Sigmoid colon (tissue), 6 donors: ENCODE measurements at regions not wholly inside any gene's neighbourhood (a gene's known extent, or its start where the extent isn't known, plus 50 kb on each side); places are given as distances from the start of the nearest gene placed in this dataset.
"Not testable (repeated sequence)": the region's sequence is repeated elsewhere in the genome, so short reads cannot be mapped to it uniquely, and the experiment has no call there.

Experiments used
- DNase-seq: peaks from one replicate; pipeline ENCODE4 v3.0.0-alpha.2; 2019
- H3K27ac ChIP-seq, 4 donors: fragments of 200-600 bp; sonication (generic); one replicate each; pipeline ENCODE4 v1.5.1; 2016 to 2019; ENCODE audit warnings: mild to moderate bottlenecking in 1 of 4
- H3K27me3 ChIP-seq, 3 donors: fragments of 200-600 bp; sonication (generic); one replicate each; pipeline ENCODE4 v1.5.1; 2019; ENCODE audit warnings: mild to moderate bottlenecking in 1 of 3
- H3K36me3 ChIP-seq, 4 donors: fragments of 200-600 bp; sonication (generic); one replicate each; pipeline ENCODE4 v1.5.1; 2016 to 2019
- H3K4me1 ChIP-seq, 4 donors: fragments of 200-600 bp; sonication (generic); one replicate each; pipeline ENCODE4 v1.5.1; 2017 to 2019
- H3K4me3 ChIP-seq, 4 donors: fragments of 200-600 bp; sonication (generic); one replicate each; pipeline ENCODE4 v1.5.1; 2017 to 2019; ENCODE audit warnings: mild to moderate bottlenecking in 2 of 4, moderate library complexity in 1 of 4
- H3K9me3 ChIP-seq, 4 donors: fragments of 200-600 bp in 3 of 4; sonication (generic) in 3 of 4; one replicate each; pipeline versions ENCODE4 v1.5.1 to v1.6.1; 2013 to 2019
- CTCF ChIP-seq, 4 experiments: fragments of 450-650 bp in 3 of 4; fragments of 200-600 bp in 1 of 4; IDR thresholded peaks; one replicate each; pipeline ENCODE4 v1.5.1; 2016 to 2019; ENCODE audit warnings: antibody characterized with exemption in 4 of 4, mild to moderate bottlenecking in 3 of 4, moderate library complexity in 2 of 4
- EP300 ChIP-seq, 4 donors: sonication (generic); formaldehyde crosslinking; IDR thresholded peaks; one replicate each; pipeline ENCODE4 v1.6.1; 2017; ENCODE audit warnings: antibody characterized with exemption in 4 of 4
- POLR2A ChIP-seq, 2 donors: fragments of 450-650 bp; IDR thresholded peaks; one replicate each; pipeline ENCODE4 v1.6.1; 2016; ENCODE audit warnings: antibody characterized with exemption in 2 of 2, mild to moderate bottlenecking in 2 of 2, moderate library complexity in 2 of 2
- POLR2AphosphoS5 ChIP-seq, 4 donors: sonication (generic); formaldehyde crosslinking; IDR thresholded peaks; one replicate each; pipeline ENCODE4 v1.6.1; 2017; ENCODE audit warnings: antibody characterized with exemption in 4 of 4
- WGBS, 2 donors: extraction: QIAGEN DNeasy Blood & Tissue Kit; methylation state at CpG; one replicate each; pipeline ENCODE4 v1.1.7; 2013; 5-methylcytosine and 5-hydroxymethylcytosine counted together
- intact Hi-C: fragments of 100-400 bp; cut with DNase I; formaldehyde crosslinking; loops from one replicate; pipeline ENCODE4 v1.15.1; 2023
- donor health status: healthy with polysubstance abuse.
- donor health status: healthy.

DNA sequence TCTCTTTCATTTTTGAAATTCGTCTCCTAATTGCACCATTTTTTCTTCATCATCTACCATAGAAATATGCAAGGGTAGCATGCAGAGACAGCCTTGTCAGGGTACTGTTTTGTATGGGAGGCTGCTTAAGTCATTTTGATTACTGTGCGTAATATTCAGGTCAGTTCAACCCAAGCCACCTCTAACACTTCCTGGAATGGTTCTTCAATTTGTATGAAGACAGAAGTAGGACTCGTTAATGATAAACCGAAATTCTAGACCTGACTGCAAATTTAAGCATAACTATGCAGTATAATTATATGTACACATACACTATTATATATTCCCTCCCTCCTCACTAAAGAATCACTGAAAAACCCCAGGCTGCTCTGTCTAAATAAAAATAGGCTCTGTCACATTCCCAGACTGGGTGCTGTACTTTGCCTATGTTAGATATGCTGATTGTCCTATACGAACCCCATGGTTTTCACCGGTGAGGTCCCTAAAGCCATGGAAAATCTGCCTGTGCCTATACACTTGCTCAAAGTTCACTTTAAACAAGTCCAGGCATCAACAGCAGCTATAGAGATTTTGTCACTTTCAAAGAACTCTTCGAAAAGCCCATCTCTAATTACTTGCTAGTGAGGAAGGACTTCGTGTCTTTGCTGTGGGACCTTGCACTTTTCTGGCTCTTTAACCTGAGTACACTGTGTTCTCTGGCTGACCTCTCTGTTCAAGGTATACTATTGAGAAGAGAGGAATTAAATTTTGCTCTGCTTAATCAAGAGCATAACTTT, 352.1 kb upstream of the CD180 start:
- WGBS, 2 donors, result 16 to 68% methylated on average over 8 of the region's 8 CpGs
- Histone ChIP-seq H3K36me3 (no peaks in the 10 kb centered on the region), H3K27ac (no peak overlapping the region)

GRCh38 chr5:67547682-67548081, 351.1 kb upstream of the CD180 start:
- intact Hi-C loops, result no loop called here
- Histone ChIP-seq H3K4me1 (peaks cover 0 to 10% (median 0%) of the 10 kb centered on the region in 4 donors), H3K27ac (no peak overlapping the region), H3K27me3 (no peaks in the 10 kb centered on the region), H3K4me3 (no peak overlapping the region), H3K36me3 (no peaks in the 10 kb centered on the region), H3K9me3 (no peaks in the 10 kb centered on the region)
- TF ChIP-seq POLR2A (IDR thresholded peaks at IDR 0.05) (no peak), EP300 (IDR thresholded peaks at IDR 0.05) (no peak), CTCF (IDR thresholded peaks at IDR 0.05) (no peak), POLR2AphosphoS5 (IDR thresholded peaks at IDR 0.05) (no peak)
- no peak for DNase-seq
- 43 to 71% methylated on average over 1 of the region's 1 CpG for WGBS, 2 donors

More for the DNA sequence above, 352.1 kb upstream of the CD180 start:
- Histone ChIP-seq H3K4me1 (peaks cover 0 to 5% (median 0%) of the 10 kb centered on the region in 4 donors), H3K4me3 (no peak overlapping the region), H3K9me3 (no peaks in the 10 kb centered on the region), H3K27me3 (no peaks in the 10 kb centered on the region)
- TF ChIP-seq EP300 (IDR thresholded peaks at IDR 0.05) (no peak), POLR2AphosphoS5 (IDR thresholded peaks at IDR 0.05) (no peak), CTCF (IDR thresholded peaks at IDR 0.05) (no peak)
- DNase-seq, result no peak
- intact Hi-C loops, result no loop called here

DNA sequence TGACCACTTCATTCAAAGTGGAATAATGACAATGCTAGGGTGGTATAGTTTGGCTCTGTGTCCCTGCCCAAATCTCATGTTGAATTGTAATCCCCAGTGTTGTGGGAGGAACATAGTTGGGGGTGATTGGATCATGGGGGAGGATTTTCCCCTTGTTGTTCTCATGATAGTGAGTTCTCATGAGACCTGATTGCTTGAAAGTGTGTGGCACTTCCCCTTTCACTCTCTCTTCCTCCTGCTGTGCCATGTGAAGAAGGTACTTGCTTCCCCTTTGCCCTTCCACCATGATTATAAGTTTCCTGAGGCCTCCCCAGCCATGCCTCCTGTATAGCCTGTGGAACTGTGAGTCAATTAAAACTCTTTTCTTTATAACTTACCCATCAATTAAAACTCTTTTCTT, 348.3 kb upstream of the CD180 start:
- H3K9me3 ChIP-seq, H3K27me3 ChIP-seq, H3K27ac ChIP-seq, DNase-seq, intact Hi-C loops, H3K4me3 ChIP-seq, H3K36me3 ChIP-seq, H3K4me1 ChIP-seq: not testable (repeated sequence)

DNA sequence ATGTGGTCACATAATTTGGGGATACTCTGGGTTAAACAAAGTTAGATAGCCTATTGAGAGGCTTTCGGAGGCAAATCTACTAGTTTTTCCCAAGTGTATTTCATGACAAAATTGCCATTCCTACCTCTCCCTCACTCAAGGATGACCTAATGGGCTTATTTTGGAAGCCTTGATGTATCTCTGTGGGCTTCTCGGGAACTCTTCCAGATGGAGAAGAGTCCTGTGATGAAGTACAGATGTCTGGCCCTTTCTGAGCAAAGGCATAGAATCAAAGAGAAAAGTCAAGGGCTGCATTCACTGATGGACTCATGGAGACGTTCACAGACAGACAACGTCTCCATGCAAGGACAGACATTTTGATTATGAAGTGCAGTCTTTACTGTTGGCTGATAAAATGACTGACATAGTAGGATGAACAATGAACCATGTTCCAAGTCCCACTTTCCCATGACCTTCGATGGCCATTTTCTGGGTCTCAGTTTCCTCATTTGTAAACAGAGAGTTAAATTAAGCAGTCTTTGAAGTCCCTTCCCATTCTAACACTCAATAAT, 347.2 kb upstream of the CD180 start:
- TF ChIP-seq CTCF (IDR thresholded peaks at IDR 0.05) (no peak), POLR2A (IDR thresholded peaks at IDR 0.05) (no peak), EP300 (IDR thresholded peaks at IDR 0.05) (no peak), POLR2AphosphoS5 (IDR thresholded peaks at IDR 0.05) (no peak)
- 80 to 81% methylated on average over 5 of the region's 5 CpGs for WGBS, 2 donors
- no peaks in the 10 kb centered on the region for H3K36me3 ChIP-seq

GRCh38 chr5:67542479-67542878, 345.9 kb upstream of the CD180 start:
- no peaks in the 10 kb centered on the region for H3K27me3 ChIP-seq
- H3K4me1 ChIP-seq, result peaks cover 0 to 29% (median 20%) of the 10 kb centered on the region in 4 donors
- DNase-seq, result no peak
- H3K27ac ChIP-seq, result no peak overlapping the region
- intact Hi-C loops, result no loop called here
- 61 to 79% methylated on average over 3 of the region's 3 CpGs for WGBS, 2 donors
- no peaks in the 10 kb centered on the region for H3K9me3 ChIP-seq
- no peaks in the 10 kb centered on the region for H3K36me3 ChIP-seq
- TF ChIP-seq CTCF (IDR thresholded peaks at IDR 0.05) (no peak), POLR2AphosphoS5 (IDR thresholded peaks at IDR 0.05) (no peak), EP300 (IDR thresholded peaks at IDR 0.05) (no peak)
- H3K4me3 ChIP-seq, result no peak overlapping the region

More for the DNA sequence above, 347.2 kb upstream of the CD180 start:
- DNase-seq, result no peak
- no peak overlapping the region for H3K4me3 ChIP-seq
- H3K27ac ChIP-seq, result no peak overlapping the region
- no peaks in the 10 kb centered on the region for H3K27me3 ChIP-seq
- peaks cover 0 to 16% (median 7%) of the 10 kb centered on the region in 4 donors for H3K4me1 ChIP-seq
- intact Hi-C loops, result no loop called here
- no peaks in the 10 kb centered on the region for H3K9me3 ChIP-seq
